A673 (cell line): ENCODE measurements at regions not wholly inside any gene's neighbourhood (a gene's known extent, or its start where the extent isn't known, plus 50 kb on each side); places are given as distances from the start of the nearest gene placed in this dataset.

Experiments
- EZH2 ChIP-seq: fragments of 200-600 bp; sonication (generic); IDR thresholded peaks from 2 replicates; pipeline ENCODE4 v1.6.1; 2017; ENCODE audit warnings: borderline replicate concordance, low read depth, mild to moderate bottlenecking, mixed read lengths, antibody characterized with exemption, low read length; ENCODE audit not compliant: poor library complexity, severe bottlenecking
- TF ChIP-seq, protein P1 (sequence below): fragments of 300-800, 200-600 bp; sonication (generic); conservative IDR thresholded peaks from 2 replicates; pipeline ENCODE4 v1.5.1; 2017; ENCODE audit warnings: low read depth, mild to moderate bottlenecking, antibody characterized with exemption, low read length, moderate library complexity, mixed read lengths

DNA sequence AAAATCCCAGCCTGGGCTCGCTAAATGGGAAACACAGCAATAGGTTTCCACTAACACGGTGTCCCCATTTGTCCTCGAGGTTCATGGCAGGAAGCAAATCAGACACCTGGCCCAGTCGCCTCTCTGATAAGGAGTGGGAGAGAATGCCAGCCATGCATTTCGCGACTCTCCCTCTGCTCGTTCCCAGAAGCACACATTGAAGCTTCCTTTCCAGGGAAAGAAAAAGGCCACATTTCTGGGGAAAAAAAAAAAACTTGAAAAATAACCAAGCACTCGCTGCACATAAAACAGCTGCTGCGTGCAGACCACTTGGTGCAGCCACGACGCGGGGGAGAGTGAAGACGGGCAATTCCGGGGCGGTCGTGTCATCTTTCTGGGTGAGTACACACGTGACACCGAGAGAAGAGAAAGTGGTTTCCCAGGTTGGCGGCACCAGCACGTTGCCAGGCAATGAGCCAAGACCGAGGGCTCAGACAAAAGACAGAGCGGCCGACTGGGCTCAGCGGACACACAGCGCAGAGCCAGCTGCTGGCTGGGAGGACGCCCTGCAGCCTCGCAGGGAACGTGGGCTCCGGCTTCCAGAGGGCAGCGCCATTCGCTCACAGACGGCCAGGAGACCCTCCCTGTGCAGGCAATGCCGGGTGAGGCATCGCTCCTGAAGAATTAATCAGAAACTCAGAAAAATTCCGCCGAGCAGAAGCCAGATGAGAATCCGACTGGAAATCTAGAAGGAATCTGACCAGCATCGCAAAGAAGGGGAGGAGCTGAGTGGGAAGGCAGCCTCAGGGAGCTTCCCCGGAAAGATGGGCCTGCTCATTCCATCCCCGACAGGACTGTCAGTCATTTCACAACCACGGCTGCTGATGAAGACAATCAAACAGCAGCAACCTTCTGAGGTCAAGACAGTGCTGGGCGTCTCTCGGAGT, 83.2 kb upstream of the IRS2 start:
- TF ChIP-seq, protein P1, sequence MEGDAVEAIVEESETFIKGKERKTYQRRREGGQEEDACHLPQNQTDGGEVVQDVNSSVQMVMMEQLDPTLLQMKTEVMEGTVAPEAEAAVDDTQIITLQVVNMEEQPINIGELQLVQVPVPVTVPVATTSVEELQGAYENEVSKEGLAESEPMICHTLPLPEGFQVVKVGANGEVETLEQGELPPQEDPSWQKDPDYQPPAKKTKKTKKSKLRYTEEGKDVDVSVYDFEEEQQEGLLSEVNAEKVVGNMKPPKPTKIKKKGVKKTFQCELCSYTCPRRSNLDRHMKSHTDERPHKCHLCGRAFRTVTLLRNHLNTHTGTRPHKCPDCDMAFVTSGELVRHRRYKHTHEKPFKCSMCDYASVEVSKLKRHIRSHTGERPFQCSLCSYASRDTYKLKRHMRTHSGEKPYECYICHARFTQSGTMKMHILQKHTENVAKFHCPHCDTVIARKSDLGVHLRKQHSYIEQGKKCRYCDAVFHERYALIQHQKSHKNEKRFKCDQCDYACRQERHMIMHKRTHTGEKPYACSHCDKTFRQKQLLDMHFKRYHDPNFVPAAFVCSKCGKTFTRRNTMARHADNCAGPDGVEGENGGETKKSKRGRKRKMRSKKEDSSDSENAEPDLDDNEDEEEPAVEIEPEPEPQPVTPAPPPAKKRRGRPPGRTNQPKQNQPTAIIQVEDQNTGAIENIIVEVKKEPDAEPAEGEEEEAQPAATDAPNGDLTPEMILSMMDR: no peak
- TF ChIP-seq EZH2: no peak
